GM12864 (cell line): ENCODE measurements at regions not wholly inside any gene's neighbourhood (a gene's known extent, or its start where the extent isn't known, plus 50 kb on each side); places are given as distances from the start of the nearest gene placed in this dataset.

Source experiments
- DNase-seq: peaks from one replicate; pipeline ENCODE4 v3.0.0-alpha.2; 2011; ENCODE audit warnings: low read depth
- H3K4me3 ChIP-seq: 2 replicates; pipeline ENCODE4 v1.5.1; 2011; ENCODE audit warnings: mild to moderate bottlenecking, low read depth, low read length, control low read depth
- TF ChIP-seq, protein P1 (sequence below): IDR thresholded peaks from 2 replicates; pipeline ENCODE4 v1.5.1; 2011; ENCODE audit warnings: low read depth, mild to moderate bottlenecking, moderate library complexity, low read length, control low read depth, inconsistent platforms; ENCODE audit errors: missing control alignments

DNA sequence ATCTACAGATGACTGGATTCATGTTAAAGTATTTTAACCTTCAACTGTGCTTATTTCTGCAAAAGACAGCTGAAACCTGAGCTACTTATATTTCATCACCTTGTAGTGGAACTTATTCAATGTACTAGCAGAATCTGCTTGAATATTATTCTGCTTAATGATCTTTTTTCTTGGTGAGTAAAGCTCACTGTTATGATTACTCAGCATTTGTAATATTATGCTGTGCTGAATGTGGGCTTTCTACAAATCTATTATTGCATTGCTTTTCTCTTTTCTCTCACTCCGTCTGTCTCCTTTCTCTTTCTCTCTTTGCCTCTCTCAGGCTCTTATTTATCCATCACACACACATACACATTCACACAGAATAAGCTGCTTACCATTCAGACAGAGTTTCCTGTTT is 98.7 kb upstream of the TMEM196 start:
- H3K4me3 ChIP-seq, result no peak overlapping the region
- TF ChIP-seq, protein P1, sequence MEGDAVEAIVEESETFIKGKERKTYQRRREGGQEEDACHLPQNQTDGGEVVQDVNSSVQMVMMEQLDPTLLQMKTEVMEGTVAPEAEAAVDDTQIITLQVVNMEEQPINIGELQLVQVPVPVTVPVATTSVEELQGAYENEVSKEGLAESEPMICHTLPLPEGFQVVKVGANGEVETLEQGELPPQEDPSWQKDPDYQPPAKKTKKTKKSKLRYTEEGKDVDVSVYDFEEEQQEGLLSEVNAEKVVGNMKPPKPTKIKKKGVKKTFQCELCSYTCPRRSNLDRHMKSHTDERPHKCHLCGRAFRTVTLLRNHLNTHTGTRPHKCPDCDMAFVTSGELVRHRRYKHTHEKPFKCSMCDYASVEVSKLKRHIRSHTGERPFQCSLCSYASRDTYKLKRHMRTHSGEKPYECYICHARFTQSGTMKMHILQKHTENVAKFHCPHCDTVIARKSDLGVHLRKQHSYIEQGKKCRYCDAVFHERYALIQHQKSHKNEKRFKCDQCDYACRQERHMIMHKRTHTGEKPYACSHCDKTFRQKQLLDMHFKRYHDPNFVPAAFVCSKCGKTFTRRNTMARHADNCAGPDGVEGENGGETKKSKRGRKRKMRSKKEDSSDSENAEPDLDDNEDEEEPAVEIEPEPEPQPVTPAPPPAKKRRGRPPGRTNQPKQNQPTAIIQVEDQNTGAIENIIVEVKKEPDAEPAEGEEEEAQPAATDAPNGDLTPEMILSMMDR, result no peak

DNA sequence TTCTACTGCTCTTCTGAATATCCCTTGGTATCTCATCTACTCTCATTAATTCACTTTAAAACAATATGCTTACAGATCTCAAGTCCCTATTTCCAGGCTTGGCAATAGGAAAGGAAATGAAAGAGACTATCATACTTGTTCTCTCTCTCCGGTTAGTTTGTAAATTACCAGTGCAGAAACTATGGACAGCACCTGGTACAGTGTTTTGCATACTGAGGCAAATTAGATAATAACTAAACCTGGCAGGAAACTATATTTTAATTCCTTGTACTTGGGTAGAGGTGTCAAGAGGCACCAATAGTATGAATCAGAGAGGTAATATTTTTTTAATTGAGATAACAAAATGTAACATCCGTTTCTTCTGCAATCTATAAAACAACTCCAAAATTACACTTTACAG is 97.7 kb upstream of the TMEM196 start:
- H3K4me3 ChIP-seq, result no peak overlapping the region
- DNase-seq, result no peak
- TF ChIP-seq, protein P1, result no peak

More for the DNA sequence above, 98.7 kb upstream of the TMEM196 start:
- no peak for DNase-seq

DNA sequence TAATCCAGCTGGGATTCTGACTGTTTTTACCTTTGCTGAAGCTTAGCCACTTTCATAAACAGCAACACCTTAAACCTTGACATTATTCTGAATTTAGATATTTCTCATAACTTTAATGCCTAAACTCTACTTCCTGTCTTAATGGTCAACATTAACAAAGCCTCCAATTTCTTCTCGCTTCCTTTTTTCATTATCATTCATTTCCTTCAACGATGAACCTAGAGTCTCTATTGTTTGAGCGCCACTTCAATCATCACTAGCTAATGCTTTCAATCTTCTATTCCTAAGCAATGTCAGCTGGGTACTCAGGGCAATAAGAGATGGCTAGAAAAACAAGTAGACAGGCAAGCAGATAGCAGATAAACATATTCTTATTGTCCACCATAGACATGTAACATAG is 96.6 kb upstream of the TMEM196 start:
- no peak overlapping the region for H3K4me3 ChIP-seq
- TF ChIP-seq, protein P1, result no peak
- no peak for DNase-seq

DNA sequence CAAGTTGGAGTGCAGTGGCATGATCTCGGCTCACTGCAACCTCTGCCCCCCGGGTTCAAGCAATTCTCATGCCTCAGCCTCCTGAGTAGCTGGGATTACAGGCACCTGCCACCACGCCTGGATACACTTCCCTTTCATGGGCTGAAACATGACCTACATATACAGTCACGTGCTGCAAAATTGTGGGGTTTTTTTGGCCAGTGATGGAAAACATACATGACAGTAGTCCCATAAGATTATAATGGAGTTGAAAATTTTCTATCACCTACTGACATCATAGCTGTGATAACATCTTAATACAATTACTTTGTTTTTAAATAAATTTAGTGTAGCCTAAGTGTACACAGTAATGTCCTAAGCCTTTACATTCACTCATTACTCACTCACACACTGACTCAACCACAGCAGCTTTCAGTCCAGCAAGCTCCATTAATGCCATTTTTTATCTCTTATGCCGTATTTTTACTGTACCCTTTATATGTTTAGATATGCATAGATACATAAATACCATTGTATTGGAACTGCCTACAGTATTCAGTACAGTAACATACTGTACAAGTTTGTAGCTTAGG is 79.9 kb upstream of the TMEM196 start:
- no peak for DNase-seq
- no peak overlapping the region for H3K4me3 ChIP-seq
- TF ChIP-seq, protein P1, result no peak

DNA sequence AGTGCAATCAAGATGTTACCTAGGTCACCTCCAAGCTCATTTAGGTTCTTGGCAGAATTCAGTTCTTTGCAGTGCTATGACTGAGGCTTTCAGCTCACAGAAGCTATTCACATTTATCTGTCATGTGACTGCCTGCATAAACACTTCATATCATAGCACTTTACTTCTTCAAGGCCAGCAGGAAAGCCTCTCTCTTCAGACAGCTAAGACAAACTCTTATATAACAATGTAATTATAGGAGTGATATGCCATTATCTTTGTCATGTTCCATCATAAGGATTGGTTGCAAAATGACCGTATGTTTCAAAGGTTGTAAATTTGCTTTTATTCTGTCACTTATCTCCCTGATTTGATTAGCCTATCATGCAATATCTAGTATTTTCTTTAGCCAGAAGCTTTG is 78.8 kb upstream of the TMEM196 start:
- TF ChIP-seq, protein P1, result no peak
- no peak overlapping the region for H3K4me3 ChIP-seq
- no peak for DNase-seq

DNA sequence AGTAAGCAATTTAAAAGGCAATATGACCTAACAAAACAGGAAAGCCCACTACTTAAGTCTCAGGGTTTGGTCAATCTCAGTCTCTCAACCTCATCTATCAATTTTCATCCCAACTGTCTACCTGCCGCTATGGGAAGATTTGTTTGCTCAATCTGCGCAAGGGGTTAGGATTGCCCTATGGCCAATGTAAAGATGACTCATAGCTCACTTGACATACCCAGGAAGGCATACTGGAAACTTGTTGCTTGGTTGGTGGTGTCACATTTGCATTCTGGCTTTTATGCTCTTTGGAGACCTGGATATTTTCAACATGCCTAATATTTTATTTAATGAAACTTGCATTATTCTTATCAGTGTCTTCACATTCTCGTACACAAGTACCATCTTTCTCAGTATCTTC is 78.1 kb upstream of the TMEM196 start:
- H3K4me3 ChIP-seq, result no peak overlapping the region
- no peak for DNase-seq
- TF ChIP-seq, protein P1, result no peak

DNA sequence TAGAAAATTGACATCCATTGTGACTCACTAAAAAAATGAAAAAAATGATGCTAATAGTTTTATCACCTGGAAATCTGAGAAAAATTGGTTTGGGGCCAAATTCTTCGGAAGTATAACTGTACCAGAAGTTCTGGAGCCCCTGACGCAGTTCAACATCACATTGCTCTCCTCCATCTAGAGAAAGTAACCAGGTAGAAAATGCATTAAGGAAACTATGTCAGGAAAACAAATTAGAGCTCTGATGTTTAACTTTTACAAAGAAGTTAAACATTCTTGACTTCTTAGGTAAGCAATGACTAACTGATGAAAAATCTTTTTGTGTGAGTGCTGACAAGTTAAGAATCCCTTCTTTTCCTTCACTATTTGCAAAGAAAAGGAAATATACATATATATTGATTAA is 61.1 kb upstream of the TMEM196 start:
- no peak for DNase-seq
- no peak overlapping the region for H3K4me3 ChIP-seq
- TF ChIP-seq, protein P1, result no peak
